GM23338 (cell line): ENCODE measurements at regions not wholly inside any gene's neighbourhood (a gene's known extent, or its start where the extent isn't known, plus 50 kb on each side); places are given as distances from the start of the nearest gene placed in this dataset.

Source experiments
- ATAC-seq: fragments of 200-7000 bp; cut with Tn5 transposase; 3 replicates; pipeline ENCODE4 v1.9.1; 2020
- DNase-seq: peaks from one replicate; pipeline ENCODE4 v3.0.0-alpha.2; 2015; ENCODE audit warnings: low spot score
- H2AFZ ChIP-seq: fragments of 200-600 bp; sonication (generic); 2 replicates; pipeline ENCODE4 v1.8.0; 2016; ENCODE audit warnings: antibody characterized with exemption, mild to moderate bottlenecking, moderate library complexity
- H3F3A ChIP-seq: fragments of 200-600 bp; sonication (generic); replicated peaks from 2 replicates; pipeline ENCODE4 v1.8.0; 2017; ENCODE audit warnings: antibody characterized with exemption, mixed run types, low read depth
- H3K27ac ChIP-seq: fragments of 200-600 bp; sonication (generic); 2 replicates; pipeline ENCODE4 v1.6.1; 2016; ENCODE audit warnings: low read depth
- H3K27me3 ChIP-seq: fragments of 200-600 bp; sonication (generic); 2 replicates; pipeline ENCODE4 v1.8.0; 2016; ENCODE audit warnings: mild to moderate bottlenecking, mixed run types, moderate library complexity; ENCODE audit not compliant: insufficient read depth
- H3K36me3 ChIP-seq: fragments of 200-600 bp; sonication (generic); 2 replicates; pipeline ENCODE4 v1.8.0; 2016; ENCODE audit warnings: mild to moderate bottlenecking; ENCODE audit not compliant: insufficient read depth
- H3K4me1 ChIP-seq: fragments of 200-600 bp; sonication (generic); 2 replicates; pipeline ENCODE4 v1.8.0; 2016; ENCODE audit warnings: mild to moderate bottlenecking, moderate library complexity; ENCODE audit not compliant: insufficient read depth
- H3K4me2 ChIP-seq: fragments of 200-600 bp; sonication (generic); 2 replicates; pipeline ENCODE4 v1.7.1; 2017; ENCODE audit warnings: mixed run types
- H3K4me3 ChIP-seq: fragments of 200-600 bp; sonication (generic); 2 replicates; pipeline ENCODE4 v1.6.1; 2016; ENCODE audit warnings: mixed run types
- H3K79me2 ChIP-seq: fragments of 200-600 bp; sonication (generic); replicated peaks from 2 replicates; pipeline ENCODE4 v1.8.0; 2017; ENCODE audit warnings: mild to moderate bottlenecking; ENCODE audit not compliant: insufficient read depth
- H3K9me2 ChIP-seq: fragments of 200-600 bp; sonication (generic); 2 replicates; pipeline ENCODE4 v1.8.0; 2017; ENCODE audit not compliant: insufficient read depth
- H4K20me1 ChIP-seq: fragments of 200-600 bp; sonication (generic); replicated peaks from 2 replicates; pipeline ENCODE4 v1.8.0; 2017; ENCODE audit warnings: mild to moderate bottlenecking; ENCODE audit not compliant: insufficient read depth
- H3K27ac Mint-ChIP-seq: 2 replicates; pipeline ENCODE4 v1.8.0; 2020; ENCODE audit warnings: inconsistent platforms, mild to moderate bottlenecking, moderate library complexity, mixed read lengths
- H3K27me3 Mint-ChIP-seq: 3 replicates; pipeline ENCODE4 v1.8.0; 2022; ENCODE audit warnings: low read depth, mild to moderate bottlenecking, moderate library complexity, mixed read lengths, inconsistent platforms; ENCODE audit not compliant: insufficient read depth, poor library complexity
- H3K36me3 Mint-ChIP-seq: 3 replicates; pipeline ENCODE4 v1.8.0; 2021; ENCODE audit warnings: low read depth, mild to moderate bottlenecking, inconsistent platforms, moderate library complexity, mixed read lengths
- H3K4me1 Mint-ChIP-seq: 3 replicates; pipeline ENCODE4 v1.8.0; 2020; ENCODE audit warnings: mild to moderate bottlenecking, inconsistent platforms, mixed read lengths
- H3K4me3 Mint-ChIP-seq: 3 replicates; pipeline ENCODE4 v1.8.0; 2021; ENCODE audit warnings: moderate library complexity, mild to moderate bottlenecking, inconsistent platforms, mixed read lengths
- H3K9me3 Mint-ChIP-seq: 3 replicates; pipeline ENCODE4 v1.8.0; 2020; ENCODE audit warnings: moderate library complexity, mild to moderate bottlenecking, inconsistent platforms, mixed read lengths
- CREB1 ChIP-seq: fragments of 250-450 bp; sonication (Bioruptor Pico); IDR thresholded peaks from 2 replicates; pipeline ENCODE4 v1.5.0; 2020; ENCODE audit warnings: low read depth, mild to moderate bottlenecking, moderate library complexity
- EZH2 ChIP-seq: fragments of 200-600 bp; sonication (generic); IDR thresholded peaks from one replicate; pipeline ENCODE4 v1.8.0; 2017; ENCODE audit warnings: antibody characterized with exemption, mild to moderate bottlenecking, low read depth; ENCODE audit not compliant: unreplicated experiment
- EZH2phosphoT487 ChIP-seq: fragments of 200-600 bp; sonication (generic); IDR thresholded peaks from one replicate; pipeline ENCODE4 v1.8.1; 2018; ENCODE audit warnings: antibody characterized with exemption; ENCODE audit not compliant: unreplicated experiment
- NANOG ChIP-seq: IDR thresholded peaks from 2 replicates; pipeline ENCODE4 v1.6.1; 2016; ENCODE audit warnings: antibody characterized with exemption, borderline replicate concordance
- POLR2AphosphoS5 ChIP-seq: IDR thresholded peaks from 2 replicates; pipeline ENCODE4 v1.6.1; 2016; ENCODE audit warnings: antibody characterized with exemption, low read depth
- STAT1 ChIP-seq: IDR thresholded peaks from one replicate; pipeline ENCODE4 v1.6.1; 2016; ENCODE audit warnings: antibody characterized with exemption; ENCODE audit not compliant: unreplicated experiment
- ZNF114 ChIP-seq: fragments of 250-450 bp; sonication (Bioruptor Pico); IDR thresholded peaks from 2 replicates; pipeline ENCODE4 v1.5.0; 2020; ENCODE audit warnings: mild to moderate bottlenecking, moderate library complexity
- ZNF331 ChIP-seq: fragments of 250-450 bp; sonication (Bioruptor Pico); IDR thresholded peaks from 2 replicates; pipeline ENCODE4 v1.5.0; 2020; ENCODE audit warnings: low read depth, mild to moderate bottlenecking, moderate library complexity
- TF ChIP-seq, protein P1 (sequence below): IDR thresholded peaks from 2 replicates; pipeline ENCODE4 v1.6.1; 2016; ENCODE audit warnings: antibody characterized with exemption
- TF ChIP-seq, protein P2 (sequence below): fragments of 250-450 bp; sonication (Bioruptor Pico); IDR thresholded peaks from 2 replicates; pipeline ENCODE4 v1.5.0; 2020; ENCODE audit warnings: mild to moderate bottlenecking, moderate library complexity
- TF ChIP-seq, protein P3 (sequence below), 2 experiments: fragments of 200-600 bp in 1 of 2; sonication (generic) in 1 of 2; conservative IDR thresholded peaks; 2 replicates each; pipeline versions ENCODE4 v1.5.1 to v1.6.1; 2016 to 2017; ENCODE audit warnings: antibody characterized with exemption in 2 of 2, low read depth in 2 of 2, mild to moderate bottlenecking in 2 of 2, moderate library complexity in 1 of 2

DNA sequence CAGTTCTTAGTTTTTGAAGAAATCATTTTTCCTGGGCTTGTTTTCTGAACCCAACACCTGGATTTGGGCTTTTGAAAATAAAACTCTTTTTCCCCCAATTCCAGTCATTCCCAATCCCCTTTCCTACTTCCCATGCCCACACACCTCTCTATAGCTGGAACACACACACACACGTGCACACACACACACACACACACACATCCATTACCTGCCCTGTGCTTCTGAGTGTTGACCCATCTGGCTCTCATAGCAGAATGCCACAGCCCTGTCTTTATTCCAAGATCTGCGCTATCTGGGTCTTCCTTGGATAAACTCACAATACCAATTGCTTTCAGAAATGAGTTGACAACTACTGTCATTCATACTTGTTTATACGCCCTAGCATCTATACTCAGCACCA, 54.9 kb upstream of the C4orf54 start (continued):
- TF ChIP-seq, protein P1, sequence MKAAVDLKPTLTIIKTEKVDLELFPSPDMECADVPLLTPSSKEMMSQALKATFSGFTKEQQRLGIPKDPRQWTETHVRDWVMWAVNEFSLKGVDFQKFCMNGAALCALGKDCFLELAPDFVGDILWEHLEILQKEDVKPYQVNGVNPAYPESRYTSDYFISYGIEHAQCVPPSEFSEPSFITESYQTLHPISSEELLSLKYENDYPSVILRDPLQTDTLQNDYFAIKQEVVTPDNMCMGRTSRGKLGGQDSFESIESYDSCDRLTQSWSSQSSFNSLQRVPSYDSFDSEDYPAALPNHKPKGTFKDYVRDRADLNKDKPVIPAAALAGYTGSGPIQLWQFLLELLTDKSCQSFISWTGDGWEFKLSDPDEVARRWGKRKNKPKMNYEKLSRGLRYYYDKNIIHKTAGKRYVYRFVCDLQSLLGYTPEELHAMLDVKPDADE, result no peak
- TF ChIP-seq POLR2AphosphoS5 (no peak), STAT1 (no peak), EZH2phosphoT487 (no peak), EZH2 (no peak)

DNA sequence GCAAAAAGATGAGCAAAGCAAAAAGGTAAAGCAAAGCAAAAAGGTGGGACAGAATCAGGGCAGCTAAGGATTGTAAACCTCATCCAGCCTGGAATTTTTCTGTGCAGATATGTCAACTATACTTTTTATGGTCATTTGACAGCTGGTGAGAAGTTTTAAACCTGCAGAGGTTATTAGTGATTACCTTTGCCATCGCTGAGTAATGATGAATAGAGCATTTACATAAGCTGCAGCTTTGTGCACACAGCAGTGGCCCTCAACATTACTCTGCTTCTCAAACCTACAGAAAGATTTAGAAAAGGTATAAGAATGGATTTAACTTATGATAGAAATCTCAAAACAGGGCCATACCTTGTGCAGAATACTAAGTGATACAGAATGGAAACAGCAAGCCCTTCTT, 54.5 kb upstream of the C4orf54 start:
- H4K20me1 ChIP-seq, result no peaks in the 10 kb centered on the region
- H3K27ac ChIP-seq, result no peak overlapping the region
- H3K9me2 ChIP-seq, result 0 out of 2 replicates have a peak, but pooled peaks cover 8% of the 10 kb centered on the region
- Mint-ChIP-seq H3K4me1 (peaks cover 3% of the 10 kb centered on the region; the same call in 2 of the 3 replicates), H3K27me3 (no peaks in the 10 kb centered on the region), H3K4me3 (no peak overlapping the region), H3K27ac (no peak overlapping the region), H3K36me3 (no peaks in the 10 kb centered on the region), H3K9me3 (no peaks in the 10 kb centered on the region; the same call in 2 of the 3 replicates)
- H3K4me1 ChIP-seq, result no peaks in the 10 kb centered on the region
- no peaks in the 10 kb centered on the region for H3K79me2 ChIP-seq
- H3K27me3 ChIP-seq, result no peaks in the 10 kb centered on the region
- ATAC-seq, result no peak
- no peak overlapping the region for H3K4me2 ChIP-seq
- no peaks in the 10 kb centered on the region for H3F3A ChIP-seq
- no peak for DNase-seq
- TF ChIP-seq ZNF114 (CRISPR knock-in tag) (no peak), EZH2phosphoT487 (no peak), CREB1 (CRISPR knock-in tag) (no peak), NANOG (no peak), ZNF331 (CRISPR knock-in tag) (no peak), STAT1 (no peak), POLR2AphosphoS5 (no peak)
- TF ChIP-seq, protein P2, sequence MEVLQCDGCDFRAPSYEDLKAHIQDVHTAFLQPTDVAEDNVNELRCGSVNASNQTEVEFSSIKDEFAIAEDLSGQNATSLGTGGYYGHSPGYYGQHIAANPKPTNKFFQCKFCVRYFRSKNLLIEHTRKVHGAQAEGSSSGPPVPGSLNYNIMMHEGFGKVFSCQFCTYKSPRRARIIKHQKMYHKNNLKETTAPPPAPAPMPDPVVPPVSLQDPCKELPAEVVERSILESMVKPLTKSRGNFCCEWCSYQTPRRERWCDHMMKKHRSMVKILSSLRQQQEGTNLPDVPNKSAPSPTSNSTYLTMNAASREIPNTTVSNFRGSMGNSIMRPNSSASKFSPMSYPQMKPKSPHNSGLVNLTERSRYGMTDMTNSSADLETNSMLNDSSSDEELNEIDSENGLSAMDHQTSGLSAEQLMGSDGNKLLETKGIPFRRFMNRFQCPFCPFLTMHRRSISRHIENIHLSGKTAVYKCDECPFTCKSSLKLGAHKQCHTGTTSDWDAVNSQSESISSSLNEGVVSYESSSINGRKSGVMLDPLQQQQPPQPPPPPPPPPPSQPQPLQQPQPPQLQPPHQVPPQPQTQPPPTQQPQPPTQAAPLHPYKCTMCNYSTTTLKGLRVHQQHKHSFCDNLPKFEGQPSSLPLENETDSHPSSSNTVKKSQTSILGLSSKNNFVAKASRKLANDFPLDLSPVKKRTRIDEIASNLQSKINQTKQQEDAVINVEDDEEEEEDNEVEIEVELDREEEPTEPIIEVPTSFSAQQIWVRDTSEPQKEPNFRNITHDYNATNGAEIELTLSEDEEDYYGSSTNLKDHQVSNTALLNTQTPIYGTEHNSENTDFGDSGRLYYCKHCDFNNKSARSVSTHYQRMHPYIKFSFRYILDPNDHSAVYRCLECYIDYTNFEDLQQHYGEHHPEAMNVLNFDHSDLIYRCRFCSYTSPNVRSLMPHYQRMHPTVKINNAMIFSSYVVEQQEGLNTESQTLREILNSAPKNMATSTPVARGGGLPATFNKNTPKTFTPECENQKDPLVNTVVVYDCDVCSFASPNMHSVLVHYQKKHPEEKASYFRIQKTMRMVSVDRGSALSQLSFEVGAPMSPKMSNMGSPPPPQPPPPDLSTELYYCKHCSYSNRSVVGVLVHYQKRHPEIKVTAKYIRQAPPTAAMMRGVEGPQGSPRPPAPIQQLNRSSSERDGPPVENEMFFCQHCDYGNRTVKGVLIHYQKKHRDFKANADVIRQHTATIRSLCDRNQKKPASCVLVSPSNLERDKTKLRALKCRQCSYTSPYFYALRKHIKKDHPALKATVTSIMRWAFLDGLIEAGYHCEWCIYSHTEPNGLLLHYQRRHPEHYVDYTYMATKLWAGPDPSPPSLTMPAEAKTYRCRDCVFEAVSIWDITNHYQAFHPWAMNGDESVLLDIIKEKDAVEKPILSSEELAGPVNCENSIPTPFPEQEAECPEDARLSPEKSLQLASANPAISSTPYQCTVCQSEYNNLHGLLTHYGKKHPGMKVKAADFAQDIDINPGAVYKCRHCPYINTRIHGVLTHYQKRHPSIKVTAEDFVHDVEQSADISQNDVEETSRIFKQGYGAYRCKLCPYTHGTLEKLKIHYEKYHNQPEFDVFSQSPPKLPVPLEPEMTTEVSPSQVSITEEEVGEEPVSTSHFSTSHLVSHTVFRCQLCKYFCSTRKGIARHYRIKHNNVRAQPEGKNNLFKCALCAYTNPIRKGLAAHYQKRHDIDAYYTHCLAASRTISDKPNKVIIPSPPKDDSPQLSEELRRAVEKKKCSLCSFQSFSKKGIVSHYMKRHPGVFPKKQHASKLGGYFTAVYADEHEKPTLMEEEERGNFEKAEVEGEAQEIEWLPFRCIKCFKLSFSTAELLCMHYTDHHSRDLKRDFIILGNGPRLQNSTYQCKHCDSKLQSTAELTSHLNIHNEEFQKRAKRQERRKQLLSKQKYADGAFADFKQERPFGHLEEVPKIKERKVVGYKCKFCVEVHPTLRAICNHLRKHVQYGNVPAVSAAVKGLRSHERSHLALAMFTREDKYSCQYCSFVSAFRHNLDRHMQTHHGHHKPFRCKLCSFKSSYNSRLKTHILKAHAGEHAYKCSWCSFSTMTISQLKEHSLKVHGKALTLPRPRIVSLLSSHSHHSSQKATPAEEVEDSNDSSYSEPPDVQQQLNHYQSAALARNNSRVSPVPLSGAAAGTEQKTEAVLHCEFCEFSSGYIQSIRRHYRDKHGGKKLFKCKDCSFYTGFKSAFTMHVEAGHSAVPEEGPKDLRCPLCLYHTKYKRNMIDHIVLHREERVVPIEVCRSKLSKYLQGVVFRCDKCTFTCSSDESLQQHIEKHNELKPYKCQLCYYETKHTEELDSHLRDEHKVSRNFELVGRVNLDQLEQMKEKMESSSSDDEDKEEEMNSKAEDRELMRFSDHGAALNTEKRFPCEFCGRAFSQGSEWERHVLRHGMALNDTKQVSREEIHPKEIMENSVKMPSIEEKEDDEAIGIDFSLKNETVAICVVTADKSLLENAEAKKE, result no peak
- TF ChIP-seq, protein P3, sequence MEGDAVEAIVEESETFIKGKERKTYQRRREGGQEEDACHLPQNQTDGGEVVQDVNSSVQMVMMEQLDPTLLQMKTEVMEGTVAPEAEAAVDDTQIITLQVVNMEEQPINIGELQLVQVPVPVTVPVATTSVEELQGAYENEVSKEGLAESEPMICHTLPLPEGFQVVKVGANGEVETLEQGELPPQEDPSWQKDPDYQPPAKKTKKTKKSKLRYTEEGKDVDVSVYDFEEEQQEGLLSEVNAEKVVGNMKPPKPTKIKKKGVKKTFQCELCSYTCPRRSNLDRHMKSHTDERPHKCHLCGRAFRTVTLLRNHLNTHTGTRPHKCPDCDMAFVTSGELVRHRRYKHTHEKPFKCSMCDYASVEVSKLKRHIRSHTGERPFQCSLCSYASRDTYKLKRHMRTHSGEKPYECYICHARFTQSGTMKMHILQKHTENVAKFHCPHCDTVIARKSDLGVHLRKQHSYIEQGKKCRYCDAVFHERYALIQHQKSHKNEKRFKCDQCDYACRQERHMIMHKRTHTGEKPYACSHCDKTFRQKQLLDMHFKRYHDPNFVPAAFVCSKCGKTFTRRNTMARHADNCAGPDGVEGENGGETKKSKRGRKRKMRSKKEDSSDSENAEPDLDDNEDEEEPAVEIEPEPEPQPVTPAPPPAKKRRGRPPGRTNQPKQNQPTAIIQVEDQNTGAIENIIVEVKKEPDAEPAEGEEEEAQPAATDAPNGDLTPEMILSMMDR (conservative IDR thresholded peaks at IDR 0.05; ENCODE audit: low read depth in 2 of 2), result no peak
- no peak overlapping the region for H2AFZ ChIP-seq
- no peak overlapping the region for H3K4me3 ChIP-seq
- H3K36me3 ChIP-seq, result no peaks in the 10 kb centered on the region
